Smooth muscle cell (in vitro differentiated cells): ENCODE measurements at regions not wholly inside any gene's neighbourhood (a gene's known extent, or its start where the extent isn't known, plus 50 kb on each side); places are given as distances from the start of the nearest gene placed in this dataset.

Experiments used
- DNase-seq: peaks from one replicate; lab custom pipeline; 2025; ENCODE audit not compliant: unreplicated experiment; lab: John Stamatoyannopoulos, UW
- H2AFZ ChIP-seq: fragments of 200-600 bp; sonication (generic); 2 replicates; pipeline ENCODE4 v1.6.0; 2016; ENCODE audit warnings: antibody characterized with exemption, low read depth, mild to moderate bottlenecking
- H3F3A ChIP-seq: fragments of 200-600 bp; sonication (generic); 2 replicates; pipeline ENCODE4 v1.6.0; 2017; ENCODE audit warnings: antibody characterized with exemption, low read depth
- H3K27ac ChIP-seq: fragments of 200-600 bp; sonication (generic); 2 replicates; pipeline ENCODE4 v1.5.1; 2016; ENCODE audit warnings: low read depth, mild to moderate bottlenecking
- H3K27me3 ChIP-seq: fragments of 200-600 bp; sonication (generic); 2 replicates; pipeline ENCODE4 v1.6.1; 2016; ENCODE audit warnings: low read depth, mild to moderate bottlenecking
- H3K36me3 ChIP-seq: fragments of 200-600 bp; sonication (generic); 2 replicates; pipeline ENCODE4 v1.5.1; 2016; ENCODE audit warnings: low read depth
- H3K4me1 ChIP-seq: fragments of 200-600 bp; sonication (generic); 2 replicates; pipeline ENCODE4 v1.5.1; 2016; ENCODE audit warnings: low read depth
- H3K4me2 ChIP-seq: fragments of 200-600 bp; sonication (generic); 2 replicates; pipeline ENCODE4 v1.6.0; 2016; ENCODE audit warnings: mild to moderate bottlenecking
- H3K4me3 ChIP-seq: fragments of 200-600 bp; sonication (generic); 2 replicates; pipeline ENCODE4 v1.5.1; 2016; ENCODE audit warnings: mild to moderate bottlenecking
- H3K79me2 ChIP-seq: fragments of 200-600 bp; sonication (generic); 2 replicates; pipeline ENCODE4 v1.6.0; 2016; ENCODE audit warnings: low read depth, mild to moderate bottlenecking
- H3K9ac ChIP-seq: fragments of 200-600 bp; sonication (generic); 2 replicates; pipeline ENCODE4 v1.6.0; 2016; ENCODE audit warnings: low read depth
- H3K9me3 ChIP-seq: fragments of 200-600 bp; sonication (generic); replicated peaks from 2 replicates; pipeline ENCODE4 v1.5.1; 2016; ENCODE audit warnings: low read depth
- H4K20me1 ChIP-seq: fragments of 200-600 bp; sonication (generic); 2 replicates; pipeline ENCODE4 v1.6.0; 2016; ENCODE audit warnings: low read depth
- WGBS: methylation state at CpG from one replicate; pipeline ENCODE4 v1.1.7; 2016; ENCODE audit warnings: low lambda C conversion rate; 5-methylcytosine and 5-hydroxymethylcytosine counted together
- TF ChIP-seq, protein P1 (sequence below): fragments of 200-600 bp; sonication (generic); IDR thresholded peaks from 2 replicates; pipeline ENCODE4 v1.5.1; 2017; ENCODE audit warnings: borderline replicate concordance, mild to moderate bottlenecking, antibody characterized with exemption; ENCODE audit not compliant: insufficient read depth, poor library complexity, severe bottlenecking

GRCh38 chr10:131692176-131692575 lies 208.6 kb upstream of the PPP2R2D start:
- WGBS = 85% methylated on average over 12 of the region's 12 CpGs

DNA sequence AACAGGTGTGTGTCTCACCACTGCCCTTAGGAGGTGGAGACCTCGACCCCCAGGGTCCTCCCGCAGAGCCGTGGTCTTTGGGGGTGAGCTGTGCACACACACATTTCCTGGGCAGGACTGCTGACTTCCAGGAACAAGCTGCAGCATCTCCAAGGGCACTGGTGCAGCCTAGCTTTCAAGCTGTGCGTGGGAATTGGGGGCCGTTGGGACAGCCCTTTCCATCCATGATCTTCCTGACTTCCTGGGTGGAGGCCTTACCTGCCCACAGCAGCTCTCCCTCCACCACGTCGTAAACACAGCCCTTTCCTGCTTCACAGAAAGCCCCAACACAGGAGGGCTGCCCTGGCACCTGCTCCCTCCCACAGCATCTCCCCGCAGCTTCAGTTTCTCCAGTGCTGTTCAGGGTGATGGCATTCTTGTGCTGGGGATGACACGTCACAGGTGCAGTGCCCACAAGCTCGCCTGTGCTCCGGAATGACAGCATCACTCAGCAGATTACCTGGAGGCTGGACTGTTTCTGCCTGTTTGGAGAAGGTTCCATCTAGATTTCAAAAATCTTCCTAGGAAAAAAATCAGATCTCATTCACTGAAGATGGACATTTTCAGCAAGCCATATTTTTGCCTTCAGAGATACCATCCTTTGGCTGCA lies 208.0 kb upstream of the PPP2R2D start:
- Histone ChIP-seq H3K9me3 (no peaks in the 10 kb centered on the region), H3K79me2 (no peaks in the 10 kb centered on the region), H3K27me3 (peaks cover 15% of the 10 kb centered on the region), H3K4me2 (no peak overlapping the region), H3K36me3 (no peaks in the 10 kb centered on the region), H3K27ac (no peak overlapping the region), H3K4me1 (no peaks in the 10 kb centered on the region), H3K9ac (no peak overlapping the region), H2AFZ (no peak overlapping the region), H3F3A (no peaks in the 10 kb centered on the region), H4K20me1 (no peaks in the 10 kb centered on the region), H3K4me3 (no peak overlapping the region)
- DNase-seq = no peak
- WGBS = 75% methylated on average over 11 of the region's 11 CpGs
- TF ChIP-seq, protein P1, sequence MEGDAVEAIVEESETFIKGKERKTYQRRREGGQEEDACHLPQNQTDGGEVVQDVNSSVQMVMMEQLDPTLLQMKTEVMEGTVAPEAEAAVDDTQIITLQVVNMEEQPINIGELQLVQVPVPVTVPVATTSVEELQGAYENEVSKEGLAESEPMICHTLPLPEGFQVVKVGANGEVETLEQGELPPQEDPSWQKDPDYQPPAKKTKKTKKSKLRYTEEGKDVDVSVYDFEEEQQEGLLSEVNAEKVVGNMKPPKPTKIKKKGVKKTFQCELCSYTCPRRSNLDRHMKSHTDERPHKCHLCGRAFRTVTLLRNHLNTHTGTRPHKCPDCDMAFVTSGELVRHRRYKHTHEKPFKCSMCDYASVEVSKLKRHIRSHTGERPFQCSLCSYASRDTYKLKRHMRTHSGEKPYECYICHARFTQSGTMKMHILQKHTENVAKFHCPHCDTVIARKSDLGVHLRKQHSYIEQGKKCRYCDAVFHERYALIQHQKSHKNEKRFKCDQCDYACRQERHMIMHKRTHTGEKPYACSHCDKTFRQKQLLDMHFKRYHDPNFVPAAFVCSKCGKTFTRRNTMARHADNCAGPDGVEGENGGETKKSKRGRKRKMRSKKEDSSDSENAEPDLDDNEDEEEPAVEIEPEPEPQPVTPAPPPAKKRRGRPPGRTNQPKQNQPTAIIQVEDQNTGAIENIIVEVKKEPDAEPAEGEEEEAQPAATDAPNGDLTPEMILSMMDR = no peak

More at GRCh38 chr10:131692176-131692575, 208.6 kb upstream of the PPP2R2D start:
- no peaks in the 10 kb centered on the region for H3K36me3 ChIP-seq
- H3K4me1 ChIP-seq = peaks cover 4% of the 10 kb centered on the region
- TF ChIP-seq, protein P1 = no peak
- no peaks in the 10 kb centered on the region for H4K20me1 ChIP-seq
- no peak overlapping the region for H3K9ac ChIP-seq
- no peaks in the 10 kb centered on the region for H3F3A ChIP-seq
- H3K79me2 ChIP-seq = no peaks in the 10 kb centered on the region
- peaks cover 15% of the 10 kb centered on the region for H3K27me3 ChIP-seq
- H2AFZ ChIP-seq = no peak overlapping the region
- no peaks in the 10 kb centered on the region for H3K9me3 ChIP-seq
- no peak for DNase-seq
- no peak overlapping the region for H3K27ac ChIP-seq
- no peak overlapping the region for H3K4me3 ChIP-seq
- no peak overlapping the region for H3K4me2 ChIP-seq

GRCh38 chr10:131693766-131694165 lies 207.0 kb upstream of the PPP2R2D start:
- Histone ChIP-seq H3K36me3 (no peaks in the 10 kb centered on the region), H3K4me1 (no peaks in the 10 kb centered on the region), H3F3A (no peaks in the 10 kb centered on the region), H3K9me3 (no peaks in the 10 kb centered on the region), H3K27me3 (peaks cover 15% of the 10 kb centered on the region), H3K27ac (no peak overlapping the region), H2AFZ (no peak overlapping the region), H4K20me1 (no peaks in the 10 kb centered on the region), H3K9ac (no peak overlapping the region), H3K4me3 (no peak overlapping the region), H3K4me2 (no peak overlapping the region), H3K79me2 (no peaks in the 10 kb centered on the region)
- DNase-seq = no peak
- TF ChIP-seq, protein P1 = no peak
- WGBS = 84% methylated on average over 8 of the region's 8 CpGs

DNA sequence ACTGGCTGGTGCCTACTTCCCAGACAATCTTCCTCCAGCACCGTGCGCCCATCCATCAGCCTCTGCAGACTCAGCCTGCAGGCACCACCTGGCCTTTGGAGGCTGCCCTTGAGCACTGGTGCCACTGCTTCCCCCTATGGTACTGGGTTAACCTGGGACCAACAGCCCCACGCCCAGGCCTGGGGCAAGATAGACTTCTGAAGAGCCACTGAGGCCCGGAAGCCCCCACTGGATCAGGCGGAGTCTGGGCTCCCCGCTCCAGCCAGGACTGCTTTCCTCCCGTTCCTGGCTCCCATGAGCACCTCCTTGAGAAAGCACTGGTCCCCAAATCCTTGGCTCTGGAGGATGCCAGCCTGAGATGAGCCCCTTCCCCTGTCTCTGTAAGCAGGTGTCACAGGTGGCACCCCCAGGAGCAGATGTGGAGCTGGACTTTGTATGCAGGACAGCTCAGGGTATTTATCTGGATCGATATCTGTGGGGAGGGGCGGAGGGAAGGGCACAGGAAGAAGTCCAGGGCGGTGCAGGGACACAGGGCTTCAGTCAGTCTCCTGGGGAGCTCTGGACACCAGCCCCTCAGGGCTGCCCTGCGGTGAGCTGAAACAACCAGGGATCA lies 206.5 kb upstream of the PPP2R2D start:
- 90% methylated on average over 11 of the region's 11 CpGs for WGBS
- TF ChIP-seq, protein P1 = no peak
- H3K4me1 ChIP-seq = no peaks in the 10 kb centered on the region
- H4K20me1 ChIP-seq = no peaks in the 10 kb centered on the region
- DNase-seq = no peak
- no peak overlapping the region for H3K4me3 ChIP-seq
- H3F3A ChIP-seq = no peaks in the 10 kb centered on the region
- no peak overlapping the region for H3K4me2 ChIP-seq
- H3K9me3 ChIP-seq = no peaks in the 10 kb centered on the region
- H3K27me3 ChIP-seq = peaks cover 15% of the 10 kb centered on the region
- H3K27ac ChIP-seq = no peak overlapping the region
- H3K79me2 ChIP-seq = no peaks in the 10 kb centered on the region
- H3K36me3 ChIP-seq = no peaks in the 10 kb centered on the region
- no peak overlapping the region for H3K9ac ChIP-seq
- no peak overlapping the region for H2AFZ ChIP-seq
